Fibroblast of skin of left biceps (primary cell): ENCODE measurements at regions not wholly inside any gene's neighbourhood (a gene's known extent, or its start where the extent isn't known, plus 50 kb on each side); places are given as distances from the start of the nearest gene placed in this dataset.
"Not testable (repeated sequence)": the region's sequence is repeated elsewhere in the genome, so short reads cannot be mapped to it uniquely, and the experiment has no call there.

Experiments used
- DNase-seq, 2 experiments: peaks; one replicate each; pipeline ENCODE4 v3.0.0-alpha.2; 2013; ENCODE audit warnings: low read depth in 2 of 2

GRCh38 chr9:113705306-113705927, 170.7 kb upstream of the ZNF618 start:
- no peak for DNase-seq

- no peak for DNase-seq
These were observed 170.1 kb upstream of the ZNF618 start for GRCh38 chr9:113705928-113706519.

DNA sequence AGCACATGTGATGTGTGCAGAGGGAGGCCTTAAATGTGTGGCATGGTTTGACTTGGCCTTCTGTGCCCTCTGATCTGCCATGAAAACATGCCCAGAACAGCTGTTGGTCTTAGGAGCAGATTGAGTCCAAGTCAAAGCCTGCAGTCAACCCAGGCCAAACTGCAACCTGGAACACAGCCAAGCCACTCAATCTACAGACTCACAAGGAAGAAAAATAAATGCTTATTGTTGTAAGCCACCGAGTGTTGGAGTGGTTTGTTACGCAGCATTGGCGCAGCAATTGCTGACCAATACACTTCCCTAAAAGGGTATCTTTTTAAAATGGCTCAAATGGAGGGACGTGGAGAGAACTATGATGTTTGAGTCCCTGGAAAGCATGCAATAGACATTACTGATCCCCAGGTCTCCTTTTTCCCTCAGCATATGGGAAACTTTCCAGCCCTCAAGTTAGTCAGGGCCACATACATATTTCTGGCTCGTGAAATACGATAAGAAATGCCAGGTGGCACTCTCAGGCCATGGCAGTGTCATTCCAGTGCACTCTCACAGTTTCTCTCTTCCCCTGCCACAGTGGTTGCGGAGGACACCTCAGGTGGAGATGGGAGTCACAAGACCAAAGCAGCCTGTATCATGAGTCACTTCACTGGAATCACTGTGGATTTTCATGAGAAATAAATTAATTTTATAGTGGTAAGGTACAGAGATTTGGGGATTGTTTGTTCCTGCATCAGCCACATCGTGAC, 168.0 kb upstream of the ZNF618 start:
- no peak for DNase-seq

DNA sequence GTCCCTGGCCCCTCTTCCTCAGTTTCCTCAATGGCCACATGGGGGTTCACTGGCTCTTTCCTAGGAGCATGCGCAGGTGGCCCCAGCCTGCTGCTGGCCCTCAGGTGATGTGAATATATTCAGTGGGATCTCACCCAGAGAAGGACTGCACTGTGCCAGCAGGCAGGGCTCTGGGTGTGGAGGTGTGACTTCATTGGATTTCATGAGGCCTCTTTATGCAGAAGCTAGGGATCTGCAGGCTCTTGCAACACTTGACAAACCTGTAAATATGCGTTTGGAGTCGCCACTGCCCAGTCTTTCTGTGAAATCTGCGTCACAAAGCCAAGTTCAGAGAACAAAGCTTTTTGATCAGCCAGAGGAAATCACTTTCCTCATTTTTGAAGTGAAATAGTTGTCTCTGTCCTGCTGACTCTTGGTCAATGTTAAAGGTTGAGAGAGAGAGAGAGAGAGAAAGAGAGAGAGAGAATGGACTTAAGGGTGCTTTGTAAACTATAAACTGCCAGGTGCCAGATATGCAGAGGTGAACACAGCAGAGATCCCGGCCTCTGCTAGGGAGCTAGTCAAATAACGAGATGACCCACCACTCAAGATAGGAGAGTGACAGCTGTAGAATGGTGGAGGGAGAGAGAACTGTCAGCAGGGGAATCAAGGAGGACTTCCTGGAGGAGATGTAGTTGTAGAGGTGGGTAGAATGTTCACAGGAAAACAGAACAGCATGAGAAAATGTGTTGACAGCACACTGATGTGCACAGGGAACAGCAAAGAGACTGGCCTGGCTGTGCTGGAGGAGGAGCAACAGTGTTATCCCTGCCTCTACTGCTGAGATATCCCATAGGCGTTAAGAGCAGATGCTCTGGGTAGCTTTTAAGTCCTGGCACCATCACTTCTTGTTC, 167.0 kb upstream of the ZNF618 start:
- no peak for DNase-seq

DNA sequence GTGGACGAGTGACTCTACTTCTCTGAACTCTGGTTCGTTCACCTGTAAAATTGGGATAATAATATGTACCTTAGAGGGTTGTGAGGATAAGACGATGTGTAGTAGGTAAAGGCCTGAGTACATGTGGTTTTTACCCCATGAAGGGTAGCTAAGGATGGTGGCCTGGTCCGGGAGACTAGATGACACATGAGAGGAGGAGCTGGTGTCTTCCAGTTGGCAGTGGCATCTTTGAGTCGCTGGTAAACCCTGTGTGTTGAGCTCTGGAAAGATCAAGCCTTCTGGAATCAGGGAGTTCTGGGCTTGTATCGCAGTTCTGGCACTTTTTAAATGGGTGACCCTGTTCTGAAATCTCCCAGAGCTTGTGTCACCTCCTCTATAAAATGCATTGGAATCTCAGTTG, 166.4 kb upstream of the ZNF618 start:
- no peak for DNase-seq

DNA sequence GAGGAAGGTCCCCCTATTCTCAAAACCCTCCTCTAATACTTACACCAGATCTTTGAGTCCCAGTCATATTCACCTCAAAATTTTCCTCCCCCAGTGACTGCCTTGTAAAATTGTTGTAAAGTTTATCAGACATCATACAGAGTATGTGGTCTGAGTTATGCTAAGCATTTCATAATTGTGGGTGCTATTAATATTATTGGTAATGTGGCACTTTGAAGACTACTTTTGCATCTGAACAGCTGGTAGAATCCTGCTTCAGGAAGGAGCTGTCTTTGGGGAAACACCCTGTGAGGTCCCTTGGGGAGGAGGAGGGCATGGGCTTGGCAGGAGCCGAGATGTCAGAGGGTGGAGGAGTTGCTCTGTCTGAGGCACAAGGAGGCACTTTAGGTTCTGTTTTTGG, 164.9 kb upstream of the ZNF618 start:
- no peak for DNase-seq

- peak in 1 of 2 experiments; percentile 26 for DNase-seq
These were observed 164.1 kb upstream of the ZNF618 start for GRCh38 chr9:113712053-113712452.

DNA sequence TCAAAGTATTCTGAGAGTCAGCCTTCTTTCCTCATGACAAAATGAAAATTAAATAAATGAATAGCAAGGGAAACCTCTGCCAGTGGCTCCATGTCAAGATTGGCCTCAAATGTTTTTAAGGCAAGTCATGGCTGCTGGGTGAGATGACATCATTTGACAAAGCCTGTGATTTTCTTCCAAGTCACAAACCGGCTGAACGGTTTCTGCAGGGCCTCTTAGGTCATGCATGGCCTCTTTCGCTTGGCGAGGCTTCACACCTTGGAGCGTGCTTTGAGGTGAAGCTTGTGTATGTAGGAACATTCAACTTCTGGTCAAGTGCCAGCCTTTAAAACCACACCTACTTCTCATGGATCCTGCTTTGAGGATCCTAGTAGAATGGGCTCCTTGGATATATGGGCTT, 161.0 kb upstream of the ZNF618 start:
- DNase-seq = no peak

GRCh38 chr9:113719919-113720318, 156.2 kb upstream of the ZNF618 start:
- DNase-seq = no peak

DNA sequence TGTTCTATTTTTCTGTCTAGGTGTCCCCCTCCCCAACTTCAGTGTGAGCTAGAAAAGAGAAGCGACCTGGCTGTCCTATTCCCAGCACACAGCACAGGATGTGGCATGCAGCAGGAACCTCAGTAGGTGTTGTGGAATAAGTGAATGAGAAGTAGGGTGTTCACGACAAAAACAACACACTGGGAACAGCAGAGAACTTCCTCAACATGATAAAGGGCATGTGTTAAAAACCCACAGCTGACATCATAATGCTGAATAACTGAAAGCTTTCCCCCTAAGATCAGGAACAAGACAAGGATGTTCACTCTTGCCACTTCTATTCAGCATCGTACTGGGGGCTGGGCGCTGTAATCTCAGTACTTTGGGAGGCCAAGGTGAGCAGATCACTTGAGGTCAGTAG, 155.6 kb upstream of the ZNF618 start:
- DNase-seq = no peak

- no peak for DNase-seq
These were observed 154.3 kb upstream of the ZNF618 start for GRCh38 chr9:113721856-113722255.

DNA sequence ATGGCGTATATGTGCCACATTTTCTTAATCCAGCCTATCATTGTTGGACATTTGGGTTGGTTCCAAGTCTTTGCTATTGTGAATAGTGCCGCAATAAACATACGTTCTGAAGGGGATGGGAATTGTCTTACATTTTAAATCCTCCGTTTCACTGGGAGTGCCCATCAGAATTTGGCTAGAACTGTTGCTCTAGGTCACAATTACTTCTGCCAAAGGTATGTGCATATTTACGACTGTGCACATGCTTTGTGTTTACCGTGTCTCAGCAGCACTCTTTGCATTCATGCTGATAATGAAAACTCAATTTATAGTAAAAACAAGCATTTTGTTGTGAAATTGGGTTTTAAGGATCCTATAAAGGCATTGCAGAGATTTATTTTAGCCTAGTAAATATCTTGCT, 151.9 kb upstream of the ZNF618 start:
- DNase-seq = no peak

DNA sequence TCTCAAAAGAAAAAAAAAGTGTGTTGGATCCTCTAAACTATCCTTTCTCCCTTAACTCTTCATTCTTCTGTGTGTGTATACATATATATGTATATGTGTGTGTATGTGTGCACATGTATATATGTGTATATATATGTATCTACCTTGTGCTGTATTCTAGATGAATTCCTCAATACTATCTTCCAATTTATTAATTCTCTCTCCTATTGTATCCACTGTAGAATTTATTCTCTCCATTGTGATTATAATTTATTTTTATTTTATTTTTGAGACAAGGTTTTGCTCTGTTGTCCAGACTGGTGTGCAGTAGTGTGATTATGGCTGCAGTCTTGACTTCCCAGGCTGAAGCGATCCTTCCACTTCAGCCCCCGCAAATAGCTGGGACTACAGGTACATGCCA, 147.1 kb upstream of the ZNF618 start:
- DNase-seq = no peak

GRCh38 chr9:113734826-113735225, 141.3 kb upstream of the ZNF618 start:
- no peak for DNase-seq

DNA sequence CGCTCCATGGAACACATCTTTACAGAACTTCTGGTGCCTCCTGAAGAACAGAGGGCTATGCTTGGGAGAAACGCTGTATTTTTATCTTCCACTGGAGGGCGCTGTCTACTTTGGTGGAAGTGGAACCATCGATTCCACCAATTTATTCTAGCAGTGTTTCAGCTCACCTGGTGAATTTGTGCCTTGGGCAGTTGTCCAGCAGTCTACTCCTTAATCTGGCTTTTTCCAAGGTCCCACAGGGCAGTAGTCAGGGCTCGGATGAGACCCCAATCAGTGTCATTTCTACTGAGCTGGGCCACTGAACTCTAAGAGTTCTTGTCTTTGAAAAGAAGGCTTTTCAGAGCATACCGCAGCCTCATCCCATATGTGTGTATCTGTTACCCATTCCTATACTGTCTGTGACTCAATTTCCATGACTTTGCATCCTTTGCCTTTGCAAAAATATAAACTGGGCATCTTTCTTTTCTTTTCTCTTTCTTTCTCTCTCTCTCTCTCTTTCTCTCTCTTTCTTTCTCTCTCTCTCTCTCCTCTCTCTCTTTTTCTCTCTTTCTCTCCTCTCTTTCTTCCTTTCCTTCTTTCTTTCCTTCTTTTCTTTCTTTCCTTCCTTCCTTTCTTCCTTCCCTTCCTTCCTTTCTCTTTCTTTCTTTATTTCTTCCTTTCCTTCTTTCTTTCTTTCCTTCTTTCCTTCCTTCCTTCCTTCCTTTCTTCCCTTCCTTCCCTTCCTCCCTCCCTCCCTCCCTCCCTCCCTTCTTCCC, 138.4 kb upstream of the ZNF618 start:
- DNase-seq = no peak

GRCh38 chr9:113738496-113738892, 137.6 kb upstream of the ZNF618 start:
- DNase-seq = no peak

GRCh38 chr9:113738893-113739604, 137.1 kb upstream of the ZNF618 start:
- DNase-seq = no peak

- DNase-seq = not testable (repeated sequence)
These were observed 136.3 kb upstream of the ZNF618 start for GRCh38 chr9:113739605-113740507.
